Peyer's patch (tissue), 4 donors: ENCODE measurements at regions not wholly inside any gene's neighbourhood (a gene's known extent, or its start where the extent isn't known, plus 50 kb on each side); places are given as distances from the start of the nearest gene placed in this dataset.
A peak's percentile ranks its signal among the peaks of the same experiment; 100 is the strongest.
"Not testable (repeated sequence)": the region's sequence is repeated elsewhere in the genome, so short reads cannot be mapped to it uniquely, and the experiment has no call there.

Source experiments
- DNase-seq, 3 donors: peaks; one replicate each; pipeline ENCODE4 v3.0.0-alpha.2; 2017 to 2019
- H3K27ac ChIP-seq, 4 donors: fragments of 200-600 bp; sonication (generic); one replicate each; pipeline ENCODE4 v1.5.1; 2016 to 2019
- H3K27me3 ChIP-seq, 2 donors: fragments of 200-600 bp; sonication (generic); one replicate each; pipeline ENCODE4 v1.5.1; 2019
- H3K36me3 ChIP-seq, 3 donors: fragments of 200-600 bp; sonication (generic); one replicate each; pipeline ENCODE4 v1.5.1; 2016 to 2019
- H3K4me1 ChIP-seq, 4 donors: fragments of 200-600 bp; sonication (generic); one replicate each; pipeline ENCODE4 v1.5.1; 2016 to 2019
- H3K4me3 ChIP-seq, 4 donors: fragments of 200-600 bp; sonication (generic); 1 replicate in 3 of 4; 2 replicates in 1 of 4; pipeline ENCODE4 v1.5.1; 2016 to 2019; ENCODE audit warnings: mild to moderate bottlenecking in 1 of 4
- H3K9me3 ChIP-seq, 4 donors: fragments of 200-600 bp; sonication (generic); one replicate each; pipeline ENCODE4 v1.5.1; 2016 to 2019; ENCODE audit warnings: mild to moderate bottlenecking in 1 of 4

GRCh38 chr2:87662316-87663290 lies 85.3 kb upstream of the PLGLB2 start:
- H3K36me3 ChIP-seq, H3K9me3 ChIP-seq, H3K27ac ChIP-seq, H3K4me3 ChIP-seq, H3K4me1 ChIP-seq, H3K27me3 ChIP-seq: not testable (repeated sequence)
- DNase-seq, result peak in 2 of 3 donors; percentile 49 to 50

GRCh38 chr2:87663347-87663746 lies 84.5 kb upstream of the PLGLB2 start:
- H3K27ac ChIP-seq, H3K4me3 ChIP-seq: not testable (repeated sequence)

GRCh38 chr2:87667027-87667426 lies 80.9 kb upstream of the PLGLB2 start:
- H3K4me1 ChIP-seq, H3K27me3 ChIP-seq, DNase-seq, H3K4me3 ChIP-seq, H3K27ac ChIP-seq, H3K9me3 ChIP-seq, H3K36me3 ChIP-seq: not testable (repeated sequence)

More at GRCh38 chr2:87663347-87663746, 84.5 kb upstream of the PLGLB2 start:
- not testable (repeated sequence) for H3K9me3 ChIP-seq, DNase-seq, H3K27me3 ChIP-seq, H3K4me1 ChIP-seq, H3K36me3 ChIP-seq

GRCh38 chr2:87668361-87668760 lies 79.5 kb upstream of the PLGLB2 start:
- DNase-seq, H3K4me3 ChIP-seq, H3K27me3 ChIP-seq, H3K27ac ChIP-seq, H3K9me3 ChIP-seq, H3K4me1 ChIP-seq, H3K36me3 ChIP-seq: not testable (repeated sequence)

GRCh38 chr2:87669633-87670231 lies 78.2 kb upstream of the PLGLB2 start:
- H3K27me3 ChIP-seq, H3K4me3 ChIP-seq, H3K27ac ChIP-seq, H3K4me1 ChIP-seq, H3K9me3 ChIP-seq, DNase-seq, H3K36me3 ChIP-seq: not testable (repeated sequence)

- H3K4me3 ChIP-seq, H3K27me3 ChIP-seq, DNase-seq, H3K9me3 ChIP-seq, H3K36me3 ChIP-seq, H3K4me1 ChIP-seq, H3K27ac ChIP-seq: not testable (repeated sequence)
These were observed 75.5 kb upstream of the PLGLB2 start for GRCh38 chr2:87672404-87672803.

- H3K27me3 ChIP-seq, DNase-seq, H3K9me3 ChIP-seq, H3K4me1 ChIP-seq, H3K36me3 ChIP-seq, H3K27ac ChIP-seq, H3K4me3 ChIP-seq: not testable (repeated sequence)
These were observed 73.2 kb upstream of the PLGLB2 start for GRCh38 chr2:87674729-87675128.

GRCh38 chr2:87675487-87675886 lies 72.4 kb upstream of the PLGLB2 start:
- not testable (repeated sequence) for H3K9me3 ChIP-seq, H3K4me3 ChIP-seq, H3K4me1 ChIP-seq, H3K27me3 ChIP-seq, DNase-seq, H3K36me3 ChIP-seq, H3K27ac ChIP-seq

- not testable (repeated sequence) for H3K36me3 ChIP-seq, H3K27ac ChIP-seq, H3K27me3 ChIP-seq, H3K4me3 ChIP-seq, H3K4me1 ChIP-seq, DNase-seq, H3K9me3 ChIP-seq
These were observed 70.4 kb upstream of the PLGLB2 start for GRCh38 chr2:87677421-87677923.

GRCh38 chr2:87678742-87679173 lies 69.1 kb upstream of the PLGLB2 start:
- DNase-seq, H3K9me3 ChIP-seq, H3K27me3 ChIP-seq, H3K4me1 ChIP-seq, H3K27ac ChIP-seq, H3K36me3 ChIP-seq, H3K4me3 ChIP-seq: not testable (repeated sequence)

GRCh38 chr2:87679950-87680349 lies 67.9 kb upstream of the PLGLB2 start:
- H3K27me3 ChIP-seq, H3K27ac ChIP-seq, H3K9me3 ChIP-seq, DNase-seq, H3K4me1 ChIP-seq, H3K4me3 ChIP-seq, H3K36me3 ChIP-seq: not testable (repeated sequence)

GRCh38 chr2:87680691-87681090 lies 67.2 kb upstream of the PLGLB2 start:
- H3K27me3 ChIP-seq, H3K9me3 ChIP-seq, H3K4me3 ChIP-seq, DNase-seq, H3K4me1 ChIP-seq, H3K27ac ChIP-seq, H3K36me3 ChIP-seq: not testable (repeated sequence)

- H3K27ac ChIP-seq, H3K36me3 ChIP-seq: not testable (repeated sequence)
These were observed 64.4 kb upstream of the PLGLB2 start for GRCh38 chr2:87683451-87683850.

GRCh38 chr2:87683961-87684360 lies 63.9 kb upstream of the PLGLB2 start:
- H3K4me3 ChIP-seq, H3K4me1 ChIP-seq, H3K36me3 ChIP-seq, H3K27me3 ChIP-seq, DNase-seq, H3K27ac ChIP-seq, H3K9me3 ChIP-seq: not testable (repeated sequence)

More at GRCh38 chr2:87683451-87683850, 64.4 kb upstream of the PLGLB2 start:
- not testable (repeated sequence) for DNase-seq, H3K4me1 ChIP-seq, H3K27me3 ChIP-seq, H3K4me3 ChIP-seq, H3K9me3 ChIP-seq

GRCh38 chr2:87685558-87685957 lies 62.3 kb upstream of the PLGLB2 start:
- H3K9me3 ChIP-seq, H3K4me3 ChIP-seq, DNase-seq, H3K27ac ChIP-seq, H3K36me3 ChIP-seq, H3K27me3 ChIP-seq, H3K4me1 ChIP-seq: not testable (repeated sequence)
